GM18909 (cell line): ENCODE measurements at regions not wholly inside any gene's neighbourhood (a gene's known extent, or its start where the extent isn't known, plus 50 kb on each side); places are given as distances from the start of the nearest gene placed in this dataset.

Experiments
- ATAC-seq: cut with Tn5 transposase; IDR thresholded peaks from one replicate; pipeline ENCODE4 v1.9.1; 2021; ENCODE audit warnings: mild to moderate bottlenecking; ENCODE audit not compliant: unreplicated experiment, poor library complexity

- ATAC-seq, result no peak
Observed at GRCh38 chr10:117698809-117699208, 156.3 kb downstream of the EMX2 start.

GRCh38 chr10:117699436-117700075, 157.0 kb downstream of the EMX2 start:
- ATAC-seq, result no peak

GRCh38 chr10:117710181-117710798, 167.7 kb downstream of the EMX2 start:
- no peak for ATAC-seq

GRCh38 chr10:117716889-117717288, 174.3 kb downstream of the EMX2 start:
- ATAC-seq, result no peak

- ATAC-seq, result no peak
Observed at GRCh38 chr10:117718986-117719920, 176.7 kb downstream of the EMX2 start.

- ATAC-seq, result no peak
Observed at GRCh38 chr10:117720931-117721835, 178.6 kb downstream of the EMX2 start.

- no peak for ATAC-seq
Observed at GRCh38 chr10:117721873-117722272, 179.3 kb downstream of the EMX2 start.

GRCh38 chr10:117723343-117723742, 180.8 kb downstream of the EMX2 start:
- no peak for ATAC-seq

- ATAC-seq, result no peak
Observed at GRCh38 chr10:117725993-117726392, 183.4 kb downstream of the EMX2 start.

- no peak for ATAC-seq
Observed at GRCh38 chr10:117726596-117727295, 184.2 kb downstream of the EMX2 start.

GRCh38 chr10:117727421-117727820, 184.9 kb downstream of the EMX2 start:
- no peak for ATAC-seq

- ATAC-seq, result no peak
Observed at GRCh38 chr10:117728087-117728486, 185.5 kb downstream of the EMX2 start.

- no peak for ATAC-seq
Observed at GRCh38 chr10:117729156-117729555, 186.6 kb downstream of the EMX2 start.

- no peak for ATAC-seq
Observed at GRCh38 chr10:117731121-117731791, 188.7 kb downstream of the EMX2 start.

- ATAC-seq, result no peak
Observed at GRCh38 chr10:117734731-117735405, 192.3 kb downstream of the EMX2 start.

- no peak for ATAC-seq
Observed at GRCh38 chr10:117736655-117737054, 194.1 kb downstream of the EMX2 start.

- ATAC-seq, result no peak
Observed at GRCh38 chr10:117740088-117740487, 197.5 kb downstream of the EMX2 start.

- ATAC-seq, result no peak
Observed at GRCh38 chr10:117740691-117741222, 198.2 kb downstream of the EMX2 start.
